A549 (cell line): ENCODE measurements at regions not wholly inside any gene's neighbourhood (a gene's known extent, or its start where the extent isn't known, plus 50 kb on each side); places are given as distances from the start of the nearest gene placed in this dataset.

Source experiments
- ATAC-seq, 2 experiments: fragments of 200-7000 bp in 1 of 2; fragments of >200 bp in 1 of 2; cut with Nextera tagmentation in 1 of 2; cut with Tn5 transposase in 1 of 2; 3 replicates each; pipeline versions ENCODE4 v1.8.0 to v1.9.1; 2018 to 2020; ENCODE audit warnings: mild to moderate bottlenecking in 1 of 2, moderate library complexity in 1 of 2
- CTCF ChIA-PET: fragments of 300-600 bp; sonication (Branson Sonifier 250); formaldehyde crosslinking; extraction: SDS; loops from one replicate; lab custom pipeline; 2021; ENCODE audit warnings: antibody characterized with exemption, inconsistent platforms; lab: Yijun Ruan, JAX
- POLR2A ChIA-PET: fragments of 350-600 bp; formaldehyde crosslinking; extraction: SDS; loops from one replicate; lab custom pipeline; 2021; ENCODE audit warnings: antibody characterized with exemption, inconsistent platforms; lab: Yijun Ruan, JAX
- DNase-seq, 2 experiments: peaks; one replicate each; pipeline versions ENCODE4 v3.0.0 to v3.0.0-alpha.2; 2011 to 2016; ENCODE audit warnings: low read depth in 1 of 2, low spot score in 1 of 2
- FAIRE-seq: peaks from 2 replicates; lab custom pipeline; 2011; peaks lifted over from hg19 to GRCh38; lab: Jason Lieb, UNC
- H3K27ac ChIP-seq, 2 experiments: fragments of >200 bp; sonication (Bioruptor Twin); formaldehyde crosslinking; 3 replicates each; pipeline ENCODE4 v1.5.1; 2016 to 2017
- H3K4me1 ChIP-seq: fragments of >200 bp; sonication (Bioruptor Twin); formaldehyde crosslinking; 3 replicates; pipeline ENCODE4 v1.6.1; 2016
- H3K4me2 ChIP-seq: fragments of >200 bp; sonication (Bioruptor Twin); formaldehyde crosslinking; 3 replicates; pipeline ENCODE4 v1.6.1; 2016
- H3K4me3 ChIP-seq: fragments of >200 bp; sonication (Bioruptor Twin); formaldehyde crosslinking; 3 replicates; pipeline ENCODE4 v1.5.1; 2016
- H3K9me3 ChIP-seq: fragments of >200 bp; sonication (Bioruptor Twin); formaldehyde crosslinking; 3 replicates; pipeline ENCODE4 v1.6.1; 2016
- BCL3 ChIP-seq: fragments of >200 bp; sonication (Bioruptor Twin); formaldehyde crosslinking; IDR thresholded peaks from 3 replicates; pipeline ENCODE4 v1.6.1; 2016
- CBX8 ChIP-seq: fragments of 200-600 bp; sonication (generic); IDR thresholded peaks from 2 replicates; pipeline ENCODE4 v1.6.1; 2016
- CEBPB ChIP-seq, 2 experiments: fragments of >200 bp in 1 of 2; sonication (Bioruptor Twin) in 1 of 2; formaldehyde crosslinking in 1 of 2; IDR thresholded peaks; 2 replicates each; pipeline ENCODE4 v1.6.1; 2012 to 2016
- CTCF ChIP-seq: fragments of >200 bp; sonication (Bioruptor Twin); formaldehyde crosslinking; IDR thresholded peaks from 3 replicates; pipeline ENCODE4 v1.5.1; 2016
- E2F6 ChIP-seq: IDR thresholded peaks from 2 replicates; pipeline ENCODE4 v1.6.1; 2012; ENCODE audit warnings: low read depth, borderline replicate concordance
- EHMT2 ChIP-seq: fragments of 200-600 bp; sonication (generic); IDR thresholded peaks from 2 replicates; pipeline ENCODE4 v1.6.1; 2016; ENCODE audit warnings: antibody characterized with exemption, low read depth, mild to moderate bottlenecking, moderate library complexity
- EP300 ChIP-seq, 2 experiments: fragments of >200 bp; sonication (Bioruptor Twin); formaldehyde crosslinking; IDR thresholded peaks; 2 replicates in 1 of 2; 3 replicates in 1 of 2; pipeline ENCODE4 v1.6.1; 2016 to 2017
- ESRRA ChIP-seq: fragments of 150-350 bp; IDR thresholded peaks from 2 replicates; pipeline ENCODE4 v1.6.1; 2014; ENCODE audit warnings: mild to moderate bottlenecking, low read length, borderline replicate concordance
- FOSL2 ChIP-seq, 2 experiments: fragments of 450-650 bp in 1 of 2; fragments of >200 bp in 1 of 2; sonication (Bioruptor Twin) in 1 of 2; formaldehyde crosslinking; IDR thresholded peaks; 2 replicates each; pipeline versions ENCODE4 v1.5.0 to v1.6.1; 2016 to 2020; ENCODE audit warnings: mild to moderate bottlenecking in 1 of 2, moderate library complexity in 1 of 2
- GATA3 ChIP-seq: IDR thresholded peaks from 2 replicates; pipeline ENCODE4 v1.6.1; 2012; ENCODE audit warnings: borderline replicate concordance
- HES2 ChIP-seq: fragments of >200 bp; sonication (Bioruptor Twin); formaldehyde crosslinking; IDR thresholded peaks from 2 replicates; pipeline ENCODE4 v1.6.1; 2016
- HOXB13 ChIP-seq: fragments of 250-450 bp; sonication (Bioruptor Pico); IDR thresholded peaks from 2 replicates; pipeline ENCODE4 v1.5.0; 2020; ENCODE audit warnings: low read depth, mild to moderate bottlenecking, moderate library complexity
- HOXB5 ChIP-seq: fragments of 250-450 bp; sonication (Bioruptor Pico); IDR thresholded peaks from 2 replicates; pipeline ENCODE4 v1.5.0; 2020; ENCODE audit warnings: mild to moderate bottlenecking, moderate library complexity
- JUN ChIP-seq, 2 experiments: fragments of >200 bp; sonication (Bioruptor Twin); formaldehyde crosslinking; IDR thresholded peaks; 2 replicates in 1 of 2; 3 replicates in 1 of 2; pipeline ENCODE4 v1.6.1; 2016 to 2017
- KDM1A ChIP-seq: fragments of 200-600 bp; sonication (generic); IDR thresholded peaks from 2 replicates; pipeline ENCODE4 v1.6.1; 2016; ENCODE audit warnings: low read depth, mild to moderate bottlenecking
- MAFK ChIP-seq: fragments of 450-650 bp; IDR thresholded peaks from 2 replicates; pipeline ENCODE4 v1.6.1; 2014; ENCODE audit not compliant: partially characterized antibody
- NFE2L2 ChIP-seq: fragments of 150-350 bp; conservative IDR thresholded peaks from 2 replicates; pipeline ENCODE4 v1.6.1; 2014; ENCODE audit warnings: low read length
- PHF8 ChIP-seq: fragments of 200-600 bp; sonication (generic); IDR thresholded peaks from 2 replicates; pipeline ENCODE4 v1.6.1; 2016; ENCODE audit warnings: low read depth, mild to moderate bottlenecking, antibody characterized with exemption, moderate library complexity, borderline replicate concordance
- POLR2AphosphoS2 ChIP-seq: conservative IDR thresholded peaks from 2 replicates; pipeline ENCODE4 v1.6.1; 2012; ENCODE audit warnings: low read length, improper control_type of control experiment, inconsistent platforms
- RFX5 ChIP-seq: fragments of 450-650 bp; IDR thresholded peaks from 2 replicates; pipeline ENCODE4 v1.7.1; 2014; ENCODE audit warnings: antibody characterized with exemption, mild to moderate bottlenecking, moderate library complexity
- RNF2 ChIP-seq: fragments of 200-600 bp; sonication (generic); IDR thresholded peaks from 2 replicates; pipeline ENCODE4 v1.6.1; 2016; ENCODE audit warnings: low read depth, mild to moderate bottlenecking, antibody characterized with exemption, moderate library complexity, borderline replicate concordance
- TP53 ChIP-seq: fragments of 250-450 bp; sonication (Bioruptor Pico); IDR thresholded peaks from 2 replicates; pipeline ENCODE4 v1.5.0; 2021; ENCODE audit warnings: mild to moderate bottlenecking, moderate library complexity
- USF2 ChIP-seq: fragments of 450-650 bp; IDR thresholded peaks from 2 replicates; pipeline ENCODE4 v1.6.1; 2014; ENCODE audit warnings: antibody characterized with exemption
- ZFP36 ChIP-seq: fragments of 450-650 bp; IDR thresholded peaks from 2 replicates; pipeline ENCODE4 v1.6.1; 2014; ENCODE audit warnings: borderline replicate concordance; ENCODE audit not compliant: partially characterized antibody
- WGBS: methylation state at CpG from one replicate; pipeline ENCODE4 v1.1.6; 2017; ENCODE audit errors: missing lambda C conversion rate; 5-methylcytosine and 5-hydroxymethylcytosine counted together

DNA sequence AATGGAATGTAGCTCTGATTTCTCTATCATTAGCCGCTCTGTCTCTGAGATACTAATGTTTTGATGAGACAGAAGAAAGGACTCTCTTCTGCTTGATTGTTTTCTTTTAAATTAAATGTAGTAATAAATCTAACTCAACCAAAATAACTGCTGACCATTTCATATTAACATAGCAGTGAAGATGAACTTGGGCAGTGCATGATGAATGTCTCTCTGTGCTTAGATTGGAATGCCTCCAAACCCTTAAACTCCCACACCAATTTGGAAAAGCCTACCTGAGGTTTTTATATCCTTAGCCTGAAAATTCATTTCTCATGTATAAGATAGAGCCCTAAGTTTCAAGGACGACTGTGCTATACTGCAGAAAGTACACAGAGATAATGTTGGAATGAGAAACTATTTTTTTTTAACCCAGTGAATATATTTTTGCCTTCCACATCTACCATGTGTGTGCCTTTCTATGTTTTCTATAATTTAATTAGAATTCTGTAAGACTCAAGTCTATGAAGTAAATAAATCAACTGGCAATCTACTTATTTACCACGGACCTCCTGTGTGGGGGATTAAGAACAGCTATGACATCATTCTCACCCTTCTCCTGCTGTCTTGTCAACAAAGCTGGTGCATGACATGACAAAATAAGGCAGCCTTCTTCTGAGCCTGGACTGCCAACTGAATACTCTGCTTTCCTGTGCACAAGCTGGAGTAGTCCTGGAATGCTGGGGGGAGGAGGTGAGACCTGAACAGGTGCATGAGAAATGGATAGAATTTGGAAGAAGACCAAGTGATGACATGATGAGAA is 155.5 kb downstream of the FGF9 start:
- ATAC-seq (no peak), DNase-seq (no peak), FAIRE-seq (no peak)
- Histone ChIP-seq H3K4me1 (no peaks in the 10 kb centered on the region), H3K4me3 (no peak overlapping the region), H3K27ac (no peak overlapping the region), H3K9me3 (no peaks in the 10 kb centered on the region), H3K4me2 (no peak overlapping the region)
- TF ChIP-seq HOXB13 (CRISPR knock-in tag) (no peak), EHMT2 (no peak), GATA3 (no peak), MAFK (no peak), JUN (IDR thresholded peaks at IDR 0.05) (no peak), HOXB5 (CRISPR knock-in tag) (no peak), NFE2L2 (no peak), KDM1A (no peak), ZFP36 (no peak), EP300 (IDR thresholded peaks at IDR 0.05) (no peak), CBX8 (no peak), CEBPB (IDR thresholded peaks at IDR 0.05) (no peak)
- WGBS, result 14% methylated on average over 3 of the region's 3 CpGs
- POLR2A ChIA-PET, result no interaction called here
- CTCF ChIA-PET, result no interaction called here

DNA sequence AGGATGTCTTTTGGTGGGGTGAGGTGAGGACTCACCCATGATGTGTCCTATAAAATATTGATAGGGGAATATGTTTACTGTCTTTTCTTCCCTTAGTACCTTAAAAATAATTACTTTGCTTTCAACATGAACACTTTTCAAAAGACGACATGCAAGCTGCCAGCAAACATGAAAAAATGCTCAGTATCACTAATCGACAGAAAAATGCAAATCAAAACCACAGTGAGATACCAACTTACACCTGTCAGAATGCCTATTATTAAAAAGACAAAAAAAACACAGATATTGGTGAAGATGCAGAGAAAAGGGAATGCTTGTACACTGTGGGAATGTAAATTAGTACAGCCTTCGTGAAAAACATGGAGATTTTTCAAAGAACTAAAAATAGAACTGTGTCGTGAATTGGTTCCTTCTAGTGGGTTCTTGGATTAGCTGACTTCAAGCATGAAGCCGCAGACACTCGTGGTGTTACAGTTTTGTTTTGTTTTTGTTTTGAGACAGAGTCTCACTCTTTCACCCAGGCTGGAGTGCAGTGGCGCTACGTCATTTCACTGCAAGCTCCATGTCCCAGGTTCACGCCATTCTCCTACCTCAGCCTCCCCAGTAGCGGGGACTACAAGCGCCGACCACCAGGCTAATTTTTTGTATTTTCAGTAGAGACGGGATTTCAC is 160.9 kb downstream of the FGF9 start:
- CTCF ChIA-PET, result no interaction called here
- FAIRE-seq, result no peak

More for the DNA sequence above, 160.9 kb downstream of the FGF9 start:
- no peaks in the 10 kb centered on the region for H3K9me3 ChIP-seq
- POLR2A ChIA-PET, result no interaction called here
- no peak overlapping the region for H3K4me3 ChIP-seq
- no peak for DNase-seq
- no peak for TF ChIP-seq TP53 (CRISPR knock-in tag)
- TF ChIP-seq ZFP36, result no peak
- no peak for TF ChIP-seq HOXB13 (CRISPR knock-in tag)
- no peak for TF ChIP-seq KDM1A
- TF ChIP-seq POLR2AphosphoS2, result no peak
- TF ChIP-seq PHF8, result no peak
- no peak for TF ChIP-seq GATA3
- no peak for TF ChIP-seq RNF2
- TF ChIP-seq ESRRA, result no peak
- no peak for TF ChIP-seq RFX5
- TF ChIP-seq CEBPB (IDR thresholded peaks at IDR 0.05), result no peak
- TF ChIP-seq USF2, result no peak
- no peak for TF ChIP-seq BCL3
- TF ChIP-seq FOSL2 (IDR thresholded peaks at IDR 0.05), result no peak
- TF ChIP-seq FOSL2 (CRISPR knock-in tag; IDR thresholded peaks at IDR 0.05), result no peak
- TF ChIP-seq HES2, result no peak
- TF ChIP-seq CTCF, result no peak
- TF ChIP-seq E2F6, result no peak
- no peak overlapping the region for H3K27ac ChIP-seq
- no peaks in the 10 kb centered on the region for H3K4me1 ChIP-seq
- ATAC-seq, result no peak
- H3K4me2 ChIP-seq, result no peak overlapping the region
- 45% methylated on average over 13 of the region's 13 CpGs for WGBS
